ENCODE measurements at regions not wholly inside any gene's neighbourhood (a gene's known extent, or its start where the extent isn't known, plus 50 kb on each side); places are given as distances from the start of the nearest gene placed in this dataset.
"Not testable (repeated sequence)": the region's sequence is repeated elsewhere in the genome, so short reads cannot be mapped to it uniquely, and the experiment has no call there.

DNA sequence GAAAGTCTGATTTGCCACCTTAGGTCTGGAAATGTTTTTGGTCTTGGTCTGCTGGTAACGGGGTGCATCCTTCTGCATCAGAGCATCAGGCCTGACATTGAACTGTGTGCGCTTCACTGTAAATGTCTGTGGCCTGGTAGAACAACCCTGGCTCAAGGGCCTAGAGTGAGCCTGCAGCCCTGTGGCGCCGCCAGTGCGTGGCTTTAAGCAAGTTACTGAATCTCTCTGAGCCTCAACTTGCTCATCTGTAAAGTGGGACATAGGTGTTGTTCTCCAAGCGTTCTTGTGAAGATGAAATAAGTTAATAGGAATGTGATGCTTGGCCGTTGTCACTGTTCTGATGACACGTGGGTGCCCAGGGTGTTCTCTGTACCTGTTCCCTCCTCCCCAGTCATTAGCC, 127.6 kb upstream of the CIBAR2 start:
- Histone ChIP-seq H3K4me1 (peaks cover 0 to 31% (median 14%) of the 10 kb centered on the region in 12 donors), H3K36me3 (no peaks in the 10 kb centered on the region), H3K27me3 (peaks cover 0 to 10% (median 0%) of the 10 kb centered on the region in 9 donors), H3K27ac (no peak overlapping the region), H3K9me3 (no peaks in the 10 kb centered on the region), H3K4me3 (no peak overlapping the region)
- ATAC-seq (no peak), DNase-seq (no peak)
- intact Hi-C loops (cut with DNase I), result loop anchor here in 5 of 10 donors (5.0 to 10.0 kb wide), 6 partner anchors 65 to 125 kb away; partner anchors contain the start of gene CIBAR2 (in 1 of the 5)
- TF ChIP-seq POLR2A (IDR thresholded peaks at IDR 0.05), result no peak
- TF ChIP-seq, protein P1, sequence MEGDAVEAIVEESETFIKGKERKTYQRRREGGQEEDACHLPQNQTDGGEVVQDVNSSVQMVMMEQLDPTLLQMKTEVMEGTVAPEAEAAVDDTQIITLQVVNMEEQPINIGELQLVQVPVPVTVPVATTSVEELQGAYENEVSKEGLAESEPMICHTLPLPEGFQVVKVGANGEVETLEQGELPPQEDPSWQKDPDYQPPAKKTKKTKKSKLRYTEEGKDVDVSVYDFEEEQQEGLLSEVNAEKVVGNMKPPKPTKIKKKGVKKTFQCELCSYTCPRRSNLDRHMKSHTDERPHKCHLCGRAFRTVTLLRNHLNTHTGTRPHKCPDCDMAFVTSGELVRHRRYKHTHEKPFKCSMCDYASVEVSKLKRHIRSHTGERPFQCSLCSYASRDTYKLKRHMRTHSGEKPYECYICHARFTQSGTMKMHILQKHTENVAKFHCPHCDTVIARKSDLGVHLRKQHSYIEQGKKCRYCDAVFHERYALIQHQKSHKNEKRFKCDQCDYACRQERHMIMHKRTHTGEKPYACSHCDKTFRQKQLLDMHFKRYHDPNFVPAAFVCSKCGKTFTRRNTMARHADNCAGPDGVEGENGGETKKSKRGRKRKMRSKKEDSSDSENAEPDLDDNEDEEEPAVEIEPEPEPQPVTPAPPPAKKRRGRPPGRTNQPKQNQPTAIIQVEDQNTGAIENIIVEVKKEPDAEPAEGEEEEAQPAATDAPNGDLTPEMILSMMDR (IDR thresholded peaks at IDR 0.05), result no peak
- 89 to 94% (median 93%) methylated on average over 7 to 8 of the region's 8 CpGs for WGBS, 4 donors

- DNase-seq (no peak), ATAC-seq (no peak)
- no peak overlapping the region for H3K4me3 ChIP-seq
- H3K9me3 ChIP-seq, result no peaks in the 10 kb centered on the region
- H3K36me3 ChIP-seq, result no peaks in the 10 kb centered on the region
- TF ChIP-seq POLR2A (IDR thresholded peaks at IDR 0.05), result no peak
- TF ChIP-seq, protein P1 (IDR thresholded peaks at IDR 0.05), result no peak
- H3K4me1 ChIP-seq, result peaks cover 0 to 23% (median 6%) of the 10 kb centered on the region in 12 donors
- 86 to 89% (median 88%) methylated on average over 18 of the region's 18 CpGs for WGBS, 4 donors
- no peaks in the 10 kb centered on the region for H3K27me3 ChIP-seq
- intact Hi-C loops (cut with DNase I), result loop anchor here in 2 of 10 donors (5.0 to 10.0 kb wide), 2 partner anchors 124 to 126 kb away; partner anchors contain the start of gene CIBAR2 (in 1 of the 2)
- H3K27ac ChIP-seq, result no peak overlapping the region
These were observed 129.0 kb upstream of the CIBAR2 start for GRCh38 chr16:85240982-85241924.

DNA sequence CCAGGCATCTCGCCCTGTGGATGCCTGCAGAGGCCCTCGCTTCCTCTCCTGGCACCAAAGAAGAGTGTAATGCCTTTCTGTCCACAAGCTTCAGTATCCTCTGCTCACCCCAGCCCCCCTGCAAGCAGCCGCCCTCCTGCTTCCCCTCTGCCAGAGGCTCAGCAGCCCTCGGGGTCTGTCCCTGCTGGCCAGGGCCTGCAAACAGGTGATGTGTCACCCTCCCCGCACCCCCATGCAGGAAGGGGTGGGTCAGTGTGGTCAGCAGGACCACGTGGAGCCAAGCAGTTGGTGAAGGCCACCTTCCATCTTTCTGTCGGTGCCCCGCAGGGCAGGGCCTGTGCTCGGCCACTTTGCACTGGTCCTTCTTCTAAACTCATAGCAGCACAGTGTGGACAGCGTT, 129.9 kb upstream of the CIBAR2 start:
- no peaks in the 10 kb centered on the region for H3K9me3 ChIP-seq
- H3K27ac ChIP-seq, result no peak overlapping the region
- no peaks in the 10 kb centered on the region for H3K36me3 ChIP-seq
- H3K4me3 ChIP-seq, result no peak overlapping the region
- peaks cover 0 to 3% (median 0%) of the 10 kb centered on the region in 9 donors for H3K27me3 ChIP-seq
- TF ChIP-seq, protein P1 (IDR thresholded peaks at IDR 0.05), result no peak
- no peak for TF ChIP-seq POLR2A (IDR thresholded peaks at IDR 0.05)
- peaks cover 0 to 17% (median 1%) of the 10 kb centered on the region in 12 donors for H3K4me1 ChIP-seq
- DNase-seq (no peak), ATAC-seq (no peak)
- intact Hi-C loops (cut with DNase I), result loop anchor here in 2 of 10 donors (5.0 to 10.0 kb wide), 2 partner anchors 125 to 127 kb away; partner anchors contain the start of gene CIBAR2 (in 1 of the 2)
- WGBS, 4 donors, result 88 to 92% (median 91%) methylated on average over 9 to 10 of the region's 10 CpGs

DNA sequence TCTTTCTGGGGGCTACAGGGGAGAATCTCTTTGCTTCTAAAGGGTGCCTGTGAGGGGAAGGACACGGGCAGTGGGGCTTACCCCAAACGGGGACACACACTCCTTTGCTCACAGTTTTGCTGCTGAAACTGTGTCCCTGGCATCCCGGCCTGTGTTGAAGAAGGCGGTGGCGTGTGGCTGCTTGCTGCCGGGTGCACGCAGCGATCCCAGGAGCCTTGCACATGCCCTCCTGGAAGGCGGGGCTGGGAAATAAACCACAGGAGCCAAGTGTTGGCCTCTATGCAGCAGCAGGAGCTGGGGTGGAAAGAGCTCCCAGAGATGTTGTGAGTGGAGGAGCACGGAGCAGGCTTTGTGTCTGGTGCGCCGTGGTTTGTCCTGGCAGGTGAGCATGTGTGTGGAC, 131.0 kb upstream of the CIBAR2 start:
- no peaks in the 10 kb centered on the region for H3K9me3 ChIP-seq
- no peak overlapping the region for H3K4me3 ChIP-seq
- no peak for ATAC-seq
- no peak overlapping the region for H3K27ac ChIP-seq
- peaks cover 0 to 3% (median 0%) of the 10 kb centered on the region in 9 donors for H3K27me3 ChIP-seq
- intact Hi-C loops (cut with DNase I), result loop anchor here in 2 of 10 donors (5.0 to 10.0 kb wide), 2 partner anchors 126 to 129 kb away; partner anchors contain the start of gene CIBAR2 (in 1 of the 2)
- DNase-seq, result no peak
- 93 to 96% (median 94%) methylated on average over 12 of the region's 12 CpGs for WGBS, 4 donors
- peaks cover 0 to 12% (median under 1%) of the 10 kb centered on the region in 12 donors for H3K4me1 ChIP-seq
- H3K36me3 ChIP-seq, result no peaks in the 10 kb centered on the region
- TF ChIP-seq, protein P1 (IDR thresholded peaks at IDR 0.05), result no peak
- no peak for TF ChIP-seq POLR2A (IDR thresholded peaks at IDR 0.05)

DNA sequence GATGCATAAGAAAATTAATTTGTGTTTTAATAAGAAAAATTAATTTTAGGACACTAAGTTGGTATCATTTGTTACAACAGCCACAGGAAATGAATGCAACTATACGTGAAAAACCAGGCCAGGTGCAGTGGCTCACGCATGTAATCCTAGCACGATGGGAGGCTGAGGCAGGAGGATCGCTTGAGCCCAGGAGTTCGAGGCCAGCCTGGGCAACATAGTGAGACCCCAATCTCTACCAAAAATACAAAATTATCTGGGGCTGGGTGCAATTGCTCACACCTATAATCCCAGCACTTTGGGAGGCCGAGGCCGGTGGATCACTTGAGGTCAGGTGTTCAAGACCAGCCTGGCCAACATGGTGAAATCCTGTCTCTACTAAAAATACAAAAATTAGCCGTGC, 132.2 kb upstream of the CIBAR2 start:
- not testable (repeated sequence) for ATAC-seq, H3K36me3 ChIP-seq, H3K9me3 ChIP-seq, H3K4me1 ChIP-seq, H3K4me3 ChIP-seq, H3K27ac ChIP-seq, DNase-seq, H3K27me3 ChIP-seq
- WGBS, 4 donors, result 87 to 97% (median 96%) methylated on average over 8 of the region's 8 CpGs
- intact Hi-C loops (cut with DNase I), result loop anchor here in 2 of 10 donors (5.0 to 10.0 kb wide), 2 partner anchors 127 to 130 kb away; partner anchors contain the start of gene CIBAR2 (in 1 of the 2)

Measured in heart left ventricle (tissue), 16 donors.